Stomach (tissue), 8 donors: ENCODE measurements at regions not wholly inside any gene's neighbourhood (a gene's known extent, or its start where the extent isn't known, plus 50 kb on each side); places are given as distances from the start of the nearest gene placed in this dataset.
A peak's percentile ranks its signal among the peaks of the same experiment; 100 is the strongest.

Source experiments
- DNase-seq, 2 donors: peaks; one replicate each; pipeline versions ENCODE4 v3.0.0 to v3.0.0-alpha.2; 2013 to 2019
- H3K27ac ChIP-seq, 5 donors: fragments of 200-600 bp in 4 of 5; sonication (generic) in 4 of 5; one replicate each; pipeline ENCODE4 v1.5.1; 2013 to 2019; ENCODE audit warnings: mild to moderate bottlenecking in 1 of 5, moderate library complexity in 1 of 5
- H3K27me3 ChIP-seq, 3 donors: fragments of 200-600 bp; sonication (generic); one replicate each; pipeline ENCODE4 v1.5.1; 2017 to 2019; ENCODE audit warnings: mixed run types in 1 of 3
- H3K36me3 ChIP-seq, 4 donors: fragments of 200-600 bp; sonication (generic); 1 replicate in 3 of 4; 2 replicates in 1 of 4; pipeline ENCODE4 v1.5.1; 2016 to 2019
- H3K4me1 ChIP-seq, 4 donors: fragments of 200-600 bp; sonication (generic); one replicate each; pipeline ENCODE4 v1.5.1; 2016 to 2019
- H3K4me3 ChIP-seq, 4 donors: fragments of 200-600 bp; sonication (generic) in 3 of 4; one replicate each; pipeline ENCODE4 v1.5.1; 2016 to 2019; ENCODE audit warnings: mild to moderate bottlenecking in 1 of 4
- H3K9me3 ChIP-seq, 4 donors: fragments of 200-600 bp; sonication (generic); one replicate each; pipeline ENCODE4 v1.5.1; 2016 to 2019
- CTCF ChIP-seq, 7 experiments: fragments of 450-650 bp in 4 of 7; fragments of 200-600 bp in 3 of 7; sonication (generic) in 3 of 7; IDR thresholded peaks; one replicate each; pipeline ENCODE4 v1.5.1; 2016 to 2019; ENCODE audit warnings: antibody characterized with exemption in 7 of 7, control low read depth in 2 of 7, mild to moderate bottlenecking in 1 of 7
- EP300 ChIP-seq: sonication (generic); formaldehyde crosslinking; IDR thresholded peaks from one replicate; pipeline ENCODE4 v1.6.1; 2017; ENCODE audit warnings: antibody characterized with exemption
- POLR2A ChIP-seq, 4 donors: fragments of 450-650 bp; IDR thresholded peaks; one replicate each; pipeline ENCODE4 v1.6.1; 2016; ENCODE audit warnings: antibody characterized with exemption in 4 of 4, control low read depth in 2 of 4, mild to moderate bottlenecking in 1 of 4, moderate library complexity in 1 of 4
- POLR2AphosphoS5 ChIP-seq, 3 donors: sonication (generic); formaldehyde crosslinking; IDR thresholded peaks; one replicate each; pipeline ENCODE4 v1.6.1; 2016; ENCODE audit warnings: antibody characterized with exemption in 3 of 3
- WGBS, 5 donors: extraction: QIAGEN DNeasy Blood & Tissue Kit in 3 of 5; methylation state at CpG; one replicate each; pipeline versions ENCODE4 v1.1.5 to v1.1.7; 2013 to 2018; 5-methylcytosine and 5-hydroxymethylcytosine counted together
- intact Hi-C: fragments of 100-400 bp; cut with DNase I; formaldehyde crosslinking; loops from one replicate; pipeline ENCODE4 v1.15.1; 2023; ENCODE audit warnings: low total_unique reads
- donor health status: healthy with polysubstance abuse.
- donor health status: Bipolar disorder and iron deficiency.
- donor health status: healthy.

DNA sequence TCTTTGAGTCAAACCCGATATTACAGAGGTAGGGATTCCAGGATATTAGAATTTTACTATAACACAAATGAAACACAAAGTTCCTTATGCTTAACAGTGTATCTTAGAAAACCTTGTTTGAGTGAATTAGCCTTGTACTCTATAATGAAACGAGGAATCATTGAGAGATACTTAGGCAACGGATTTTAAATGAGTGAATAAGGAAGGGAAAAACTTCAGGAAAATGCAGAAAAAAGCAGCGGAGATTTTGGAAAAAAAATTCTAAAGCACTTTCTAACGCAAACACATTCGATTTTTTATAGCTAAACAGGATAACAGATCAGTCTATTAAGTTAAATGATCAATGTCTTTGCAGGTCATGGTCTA, 137.3 kb downstream of the HFE start:
- TF ChIP-seq POLR2A (IDR thresholded peaks at IDR 0.05): no peak
- no peak for TF ChIP-seq POLR2AphosphoS5 (IDR thresholded peaks at IDR 0.05)
- TF ChIP-seq EP300: no peak
- no peak for TF ChIP-seq CTCF (IDR thresholded peaks at IDR 0.05)
- Histone ChIP-seq H3K27me3 (peaks cover 0 to 85% (median 10%) of the 10 kb centered on the region in 3 donors), H3K9me3 (peaks cover 0 to 17% (median 11%) of the 10 kb centered on the region in 4 donors), H3K4me1 (peaks cover 0 to 15% (median 7%) of the 10 kb centered on the region in 4 donors), H3K36me3 (no peaks in the 10 kb centered on the region), H3K27ac (peak overlapping the region in 4 of 5 donors; percentile 77 to 87 (median 86)), H3K4me3 (peak overlapping the region; percentile 42 to 50 (median 45))
- WGBS, 5 donors: 7 to 10% (median 7%) methylated on average over 6 of the region's 6 CpGs
- no peak for DNase-seq
- intact Hi-C loops: no loop called here

DNA sequence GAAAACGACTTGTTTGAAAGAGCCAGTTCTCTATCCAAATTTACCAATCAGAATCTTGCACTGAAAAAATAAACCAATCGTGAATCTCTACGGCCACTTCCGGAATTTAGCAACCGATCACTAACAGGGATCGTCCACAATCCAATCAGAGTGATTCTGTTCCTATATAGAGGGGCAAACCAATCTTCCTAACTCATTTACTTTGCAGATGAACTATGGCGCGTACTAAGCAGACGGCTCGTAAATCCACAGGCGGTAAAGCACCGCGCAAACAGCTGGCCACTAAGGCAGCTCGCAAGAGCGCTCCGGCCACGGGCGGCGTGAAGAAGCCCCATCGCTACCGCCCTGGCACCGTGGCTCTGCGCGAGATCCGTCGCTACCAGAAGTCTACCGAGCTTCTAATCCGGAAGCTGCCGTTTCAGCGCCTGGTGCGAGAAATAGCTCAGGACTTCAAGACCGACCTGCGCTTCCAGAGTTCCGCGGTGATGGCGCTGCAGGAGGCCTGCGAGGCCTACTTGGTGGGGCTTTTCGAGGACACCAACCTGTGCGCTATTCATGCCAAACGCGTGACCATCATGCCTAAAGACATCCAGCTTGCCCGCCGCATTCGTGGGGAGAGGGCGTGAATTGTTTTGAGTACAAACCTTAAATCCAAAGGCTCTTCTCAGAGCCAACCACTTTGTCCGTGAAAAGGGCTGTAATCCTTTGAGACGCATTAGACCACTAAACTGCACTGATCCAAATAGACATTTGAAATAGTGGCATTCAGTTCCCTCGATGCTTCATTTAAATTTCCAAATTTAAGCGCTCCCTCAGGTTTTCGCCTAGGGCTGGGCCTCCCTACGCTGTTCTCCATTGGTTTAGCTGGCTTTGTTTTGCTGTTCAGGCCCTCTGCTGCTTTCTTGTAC, 138.0 kb downstream of the HFE start:
- DNase-seq: peak in 1 of 2 donors; percentile 96
- intact Hi-C loops: no loop called here
- peak overlapping the region; percentile 42 to 50 (median 45) for H3K4me3 ChIP-seq
- peaks cover 0 to 84% (median 10%) of the 10 kb centered on the region in 3 donors for H3K27me3 ChIP-seq
- TF ChIP-seq POLR2AphosphoS5 (IDR thresholded peaks at IDR 0.05) (peak in 1 of 3 donors; percentile 17), EP300 (no peak), CTCF (IDR thresholded peaks at IDR 0.05) (no peak)
- peaks cover 0 to 15% (median 7%) of the 10 kb centered on the region in 4 donors for H3K4me1 ChIP-seq
- 40 to 56% (median 44%) methylated on average over 47 to 51 of the region's 51 CpGs for WGBS, 5 donors
- peaks cover 0 to 17% (median 11%) of the 10 kb centered on the region in 4 donors for H3K9me3 ChIP-seq
- no peaks in the 10 kb centered on the region for H3K36me3 ChIP-seq
- H3K27ac ChIP-seq: peak overlapping the region in 4 of 5 donors; percentile 77 to 87 (median 86)

- H3K4me3 ChIP-seq: no peak overlapping the region
- WGBS, 5 donors: 71 to 84% (median 80%) methylated on average over 28 of the region's 28 CpGs
Observed at GRCh38 chr6:26225848-26226578, 138.8 kb downstream of the HFE start.

More at GRCh38 chr6:26225848-26226578, 138.8 kb downstream of the HFE start:
- peaks cover 0 to 15% (median 7%) of the 10 kb centered on the region in 4 donors for H3K4me1 ChIP-seq
- H3K36me3 ChIP-seq: no peaks in the 10 kb centered on the region
- peaks cover 0 to 17% (median 11%) of the 10 kb centered on the region in 4 donors for H3K9me3 ChIP-seq
- intact Hi-C loops: no loop called here
- TF ChIP-seq CTCF (IDR thresholded peaks at IDR 0.05) (no peak), POLR2AphosphoS5 (IDR thresholded peaks at IDR 0.05) (no peak), POLR2A (IDR thresholded peaks at IDR 0.05) (no peak), EP300 (no peak)
- DNase-seq: peak in 1 of 2 donors; percentile 57
- peaks cover 0 to 83% (median 10%) of the 10 kb centered on the region in 3 donors for H3K27me3 ChIP-seq
- no peak overlapping the region for H3K27ac ChIP-seq
